SK-N-SH (cell line): ENCODE measurements at regions not wholly inside any gene's neighbourhood (a gene's known extent, or its start where the extent isn't known, plus 50 kb on each side); places are given as distances from the start of the nearest gene placed in this dataset.

Source experiments
- CTCF ChIA-PET: fragments of 300-600, 350-600 bp; formaldehyde crosslinking; extraction: SDS; loops from one replicate; lab custom pipeline; 2021; lab: Yijun Ruan, JAX
- POLR2A ChIA-PET: fragments of 350-600 bp; sonication (Branson Sonifier 250); formaldehyde crosslinking; extraction: SDS; loops from one replicate; lab custom pipeline; 2020; ENCODE audit warnings: antibody characterized with exemption, inconsistent platforms; lab: Yijun Ruan, JAX
- DNase-seq: peaks from one replicate; pipeline ENCODE4 v3.0.0; 2012
- H2AFZ ChIP-seq: fragments of 200-600 bp; sonication (generic); 2 replicates; pipeline ENCODE4 v1.8.1; 2016; ENCODE audit warnings: antibody characterized with exemption, mild to moderate bottlenecking, low read depth
- H3F3A ChIP-seq: fragments of 200-600 bp; sonication (generic); replicated peaks from 2 replicates; pipeline ENCODE3; 2016; ENCODE audit warnings: antibody characterized with exemption, mild to moderate bottlenecking; ENCODE audit not compliant: insufficient read depth
- H3K27ac ChIP-seq, 2 experiments: fragments of 200-500 bp in 1 of 2; fragments of 200-600 bp in 1 of 2; sonication (Bioruptor generic) in 1 of 2; sonication (generic), shearing (Covaris generic) in 1 of 2; 2 replicates each; pipeline versions ENCODE4 v1.5.1 to v1.6.1; 2014 to 2016; ENCODE audit warnings: low read depth in 2 of 2, inconsistent platforms in 1 of 2, low read length in 1 of 2, mild to moderate bottlenecking in 1 of 2, mixed read lengths in 1 of 2
- H3K27me3 ChIP-seq: fragments of 200-600 bp; sonication (generic), shearing (Covaris generic); 2 replicates; pipeline ENCODE4 v1.6.1; 2016; ENCODE audit warnings: mixed run types; ENCODE audit not compliant: insufficient read depth
- H3K36me3 ChIP-seq, 2 experiments: fragments of 200-500 bp in 1 of 2; fragments of 200-600 bp in 1 of 2; sonication (Bioruptor generic) in 1 of 2; sonication (generic) in 1 of 2; replicated peaks in 1 of 2; 2 replicates each; pipeline versions ENCODE3 to v1.5.1; 2014 to 2016; ENCODE audit warnings: low read length in 1 of 2, mild to moderate bottlenecking in 1 of 2; ENCODE audit not compliant: insufficient read depth in 2 of 2, control insufficient read depth in 1 of 2
- H3K4me1 ChIP-seq, 2 experiments: fragments of 200-500 bp in 1 of 2; fragments of 200-600 bp in 1 of 2; sonication (Bioruptor generic) in 1 of 2; sonication (generic), shearing (Covaris generic) in 1 of 2; 2 replicates each; pipeline versions ENCODE4 v1.5.1 to v1.6.1; 2014 to 2016; ENCODE audit warnings: low read depth in 1 of 2, low read length in 1 of 2, mixed run types in 1 of 2; ENCODE audit not compliant: insufficient read depth in 2 of 2, control insufficient read depth in 1 of 2
- H3K4me2 ChIP-seq: fragments of 200-600 bp; sonication (generic), shearing (Covaris generic); 2 replicates; pipeline ENCODE4 v1.6.1; 2017; ENCODE audit warnings: mixed run types
- H3K4me3 ChIP-seq, 2 experiments: fragments of 200-500 bp in 1 of 2; fragments of 200-600 bp in 1 of 2; sonication (Bioruptor generic) in 1 of 2; sonication (generic), shearing (Covaris generic) in 1 of 2; 2 replicates each; pipeline versions ENCODE4 v1.5.1 to v1.8.1; 2014 to 2016; ENCODE audit warnings: low read depth in 2 of 2, inconsistent platforms in 1 of 2, low read length in 1 of 2, mild to moderate bottlenecking in 1 of 2, mixed read lengths in 1 of 2, moderate library complexity in 1 of 2
- H3K79me2 ChIP-seq: fragments of 200-600 bp; sonication (generic); 2 replicates; pipeline ENCODE4 v1.8.1; 2017; ENCODE audit warnings: mild to moderate bottlenecking; ENCODE audit not compliant: insufficient read depth
- H3K9ac ChIP-seq: fragments of 200-600 bp; sonication (generic); 2 replicates; pipeline ENCODE4 v1.6.1; 2017; ENCODE audit warnings: mixed run types
- H3K9me2 ChIP-seq: fragments of 200-600 bp; sonication (generic); 2 replicates; pipeline ENCODE4 v1.6.1; 2017; ENCODE audit warnings: mixed run types
- H3K9me3 ChIP-seq: fragments of 200-600 bp; sonication (generic); 2 replicates; pipeline ENCODE4 v1.6.1; 2017; ENCODE audit warnings: mixed run types, mild to moderate bottlenecking, moderate library complexity
- H4K20me1 ChIP-seq: fragments of 200-600 bp; sonication (generic); 2 replicates; pipeline ENCODE4 v1.6.1; 2017; ENCODE audit warnings: mild to moderate bottlenecking, mixed run types; ENCODE audit not compliant: insufficient read depth
- CHD2 ChIP-seq: fragments of 150-350 bp; IDR thresholded peaks from 2 replicates; pipeline ENCODE4 v1.6.1; 2018; ENCODE audit warnings: low read length; ENCODE audit not compliant: partially characterized antibody
- CTCF ChIP-seq: fragments of 200-600 bp; sonication (generic); IDR thresholded peaks from 2 replicates; pipeline ENCODE4 v1.6.1; 2017; ENCODE audit warnings: antibody characterized with exemption, mild to moderate bottlenecking, moderate library complexity
- ELF1 ChIP-seq: IDR thresholded peaks from 2 replicates; pipeline ENCODE4 v1.4.0; 2012
- FOSL2 ChIP-seq: IDR thresholded peaks from 2 replicates; pipeline ENCODE4 v1.4.0; 2012; ENCODE audit warnings: low read depth, mild to moderate bottlenecking, moderate library complexity, borderline replicate concordance
- GABPA ChIP-seq: IDR thresholded peaks from 2 replicates; pipeline ENCODE4 v1.4.0; 2012; ENCODE audit warnings: low read depth, mild to moderate bottlenecking
- GATA2 ChIP-seq: sonication (generic); formaldehyde crosslinking; IDR thresholded peaks from 2 replicates; pipeline ENCODE4 v1.5.0; 2020; ENCODE audit warnings: mild to moderate bottlenecking, missing genetic modification reagents
- JUND ChIP-seq: IDR thresholded peaks from 2 replicates; pipeline ENCODE4 v1.4.0; 2012
- MAX ChIP-seq: IDR thresholded peaks from 2 replicates; pipeline ENCODE4 v1.4.0; 2012; ENCODE audit warnings: low read depth
- MEF2A ChIP-seq: IDR thresholded peaks from 2 replicates; pipeline ENCODE4 v1.4.0; 2012; ENCODE audit warnings: low read depth, borderline replicate concordance
- MXI1 ChIP-seq: IDR thresholded peaks from 2 replicates; pipeline ENCODE4 v1.6.1; 2012; ENCODE audit warnings: mild to moderate bottlenecking, low read depth, low read length, improper control_type of control experiment
- POLR2AphosphoS5 ChIP-seq: IDR thresholded peaks from 2 replicates; pipeline ENCODE4 v1.6.1; 2012; ENCODE audit warnings: low read depth, low read length
- RFX5 ChIP-seq: IDR thresholded peaks from 2 replicates; pipeline ENCODE4 v1.6.1; 2012; ENCODE audit warnings: mild to moderate bottlenecking, improper control_type of control experiment, low read length
- SIN3A ChIP-seq: IDR thresholded peaks from 2 replicates; pipeline ENCODE4 v1.6.1; 2012; ENCODE audit warnings: low read depth, mild to moderate bottlenecking, low read length, moderate library complexity, borderline replicate concordance
- SMC3 ChIP-seq: IDR thresholded peaks from 2 replicates; pipeline ENCODE4 v1.6.1; 2012; ENCODE audit warnings: low read depth, low read length, improper control_type of control experiment
- TAF1 ChIP-seq: IDR thresholded peaks from 2 replicates; pipeline ENCODE4 v1.6.1; 2012; ENCODE audit warnings: low read depth, mild to moderate bottlenecking, low read length, moderate library complexity, borderline replicate concordance
- TCF12 ChIP-seq: IDR thresholded peaks from 2 replicates; pipeline ENCODE4 v1.4.0; 2012
- TEAD4 ChIP-seq: IDR thresholded peaks from 2 replicates; pipeline ENCODE4 v1.4.0; 2012; ENCODE audit warnings: mild to moderate bottlenecking, borderline replicate concordance; ENCODE audit not compliant: insufficient read depth
- USF1 ChIP-seq: IDR thresholded peaks from 2 replicates; pipeline ENCODE4 v1.4.0; 2012; ENCODE audit warnings: low read depth, borderline replicate concordance
- USF2 ChIP-seq: fragments of 150-350 bp; IDR thresholded peaks from 2 replicates; pipeline ENCODE4 v1.6.1; 2017; ENCODE audit warnings: antibody characterized with exemption, low read length, low read depth, borderline replicate concordance
- ZBTB33 ChIP-seq: IDR thresholded peaks from 2 replicates; pipeline ENCODE4 v1.4.0; 2012; ENCODE audit warnings: low read depth, borderline replicate concordance
- WGBS: methylation state at CpG from one replicate; pipeline ENCODE4 v1.1.6; 2017; ENCODE audit warnings: low lambda C conversion rate; 5-methylcytosine and 5-hydroxymethylcytosine counted together

GRCh38 chr13:34734932-34735331 lies 207.1 kb upstream of the NBEA start:
- Histone ChIP-seq H3K79me2 (no peaks in the 10 kb centered on the region), H3K36me3 (no peaks in the 10 kb centered on the region), H3K4me3 (no peak overlapping the region), H3K4me2 (no peak overlapping the region), H3K4me1 (no peaks in the 10 kb centered on the region), H3K27ac (no peak overlapping the region), H3F3A (no peaks in the 10 kb centered on the region), H2AFZ (no peak overlapping the region), H3K9me3 (no peaks in the 10 kb centered on the region), H3K27me3 (no peaks in the 10 kb centered on the region), H3K9ac (no peak overlapping the region), H3K9me2 (no peaks in the 10 kb centered on the region), H4K20me1 (no peaks in the 10 kb centered on the region)
- TF ChIP-seq JUND (no peak), TCF12 (no peak), CHD2 (no peak), MAX (no peak), ELF1 (no peak), USF1 (no peak), USF2 (no peak)
- CTCF ChIA-PET = no interaction called here
- 32% methylated on average over 2 of the region's 2 CpGs for WGBS
- no peak for DNase-seq
- POLR2A ChIA-PET = no interaction called here

- no peak for DNase-seq
- Histone ChIP-seq H3K4me3 (no peak overlapping the region), H3K9ac (no peak overlapping the region), H3K79me2 (no peaks in the 10 kb centered on the region), H2AFZ (no peak overlapping the region), H3K4me2 (no peak overlapping the region), H3K36me3 (no peaks in the 10 kb centered on the region), H3K27ac (no peak overlapping the region), H4K20me1 (no peaks in the 10 kb centered on the region), H3K27me3 (no peaks in the 10 kb centered on the region), H3F3A (no peaks in the 10 kb centered on the region), H3K9me3 (no peaks in the 10 kb centered on the region), H3K9me2 (no peaks in the 10 kb centered on the region), H3K4me1 (no peaks in the 10 kb centered on the region)
- ChIA-PET POLR2A (no interaction called here), CTCF (no interaction called here)
- TF ChIP-seq TCF12 (no peak), SMC3 (no peak), TEAD4 (no peak), FOSL2 (no peak), ZBTB33 (no peak), GABPA (no peak), USF2 (no peak), SIN3A (no peak), GATA2 (CRISPR knock-in tag) (no peak), ELF1 (no peak), MEF2A (no peak), TAF1 (no peak), MAX (no peak), MXI1 (no peak), JUND (no peak), CTCF (no peak), POLR2AphosphoS5 (no peak), CHD2 (no peak), RFX5 (no peak)
- 69% methylated on average over 7 of the region's 7 CpGs for WGBS
Observed at GRCh38 chr13:34738254-34738992, 203.6 kb upstream of the NBEA start.
